Mesodermal cell (in vitro differentiated cells): ENCODE measurements at regions not wholly inside any gene's neighbourhood (a gene's known extent, or its start where the extent isn't known, plus 50 kb on each side); places are given as distances from the start of the nearest gene placed in this dataset.
"Not testable (repeated sequence)": the region's sequence is repeated elsewhere in the genome, so short reads cannot be mapped to it uniquely, and the experiment has no call there.

Experiments used
- H3K27ac ChIP-seq: 2 replicates; pipeline ENCODE4 v1.7.0; 2013; ENCODE audit warnings: mild to moderate bottlenecking, low read depth, low read length, moderate library complexity; ENCODE audit not compliant: severe bottlenecking
- H3K36me3 ChIP-seq: 2 replicates; pipeline ENCODE4 v1.7.1; 2013; ENCODE audit warnings: mild to moderate bottlenecking, low read length, moderate library complexity; ENCODE audit not compliant: control insufficient read depth, insufficient read depth
- H3K4me1 ChIP-seq: one replicate; pipeline ENCODE4 v1.7.1; 2013; ENCODE audit warnings: mild to moderate bottlenecking, low read length; ENCODE audit not compliant: insufficient read depth, control insufficient read depth, poor library complexity, severe bottlenecking
- H3K4me3 ChIP-seq: 2 replicates; pipeline ENCODE4 v1.7.0; 2013; ENCODE audit warnings: low read length, control low read depth, mild to moderate bottlenecking; ENCODE audit not compliant: insufficient read depth, poor library complexity, severe bottlenecking; ENCODE audit errors: extremely low read depth
- H3K9me3 ChIP-seq: 2 replicates; pipeline ENCODE4 v1.7.1; 2013; ENCODE audit warnings: mild to moderate bottlenecking, low read length, moderate library complexity; ENCODE audit not compliant: control insufficient read depth
- WGBS, 2 experiments: methylation state at CpG; one replicate each; pipeline ENCODE4 v1.1.5; 2013; ENCODE audit warnings: missing lambda C conversion rate in 2 of 2; ENCODE audit not compliant: insufficient coverage in 2 of 2; 5-methylcytosine and 5-hydroxymethylcytosine counted together

DNA sequence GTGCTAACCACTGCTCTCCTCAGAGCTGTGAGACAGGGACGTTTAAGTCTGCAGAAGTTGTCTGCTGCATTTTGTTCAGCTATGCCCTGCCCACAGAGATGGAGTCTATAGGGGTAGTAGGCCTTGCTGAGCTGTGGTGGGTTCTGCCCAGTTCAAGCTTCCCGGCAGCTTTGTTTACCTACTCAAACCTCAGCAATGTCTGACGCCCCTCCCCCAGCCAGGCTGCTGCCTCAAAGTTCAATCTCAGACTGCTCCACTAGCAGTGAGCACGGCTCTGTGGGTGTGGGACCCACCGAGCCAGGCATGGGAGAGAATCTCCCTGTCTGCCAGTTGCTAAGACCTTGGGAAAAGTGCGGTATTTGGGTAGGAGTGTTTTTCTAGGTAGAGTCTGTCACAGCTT is 387.8 kb upstream of the SLC39A10 start:
- Histone ChIP-seq H3K4me3 (no peak overlapping the region), H3K9me3 (no peaks in the 10 kb centered on the region), H3K4me1 (no peaks in the 10 kb centered on the region), H3K27ac (no peak overlapping the region), H3K36me3 (no peaks in the 10 kb centered on the region)
- 82 to 100% methylated on average over 2 to 3 of the region's 6 CpGs for WGBS, 2 experiments

DNA sequence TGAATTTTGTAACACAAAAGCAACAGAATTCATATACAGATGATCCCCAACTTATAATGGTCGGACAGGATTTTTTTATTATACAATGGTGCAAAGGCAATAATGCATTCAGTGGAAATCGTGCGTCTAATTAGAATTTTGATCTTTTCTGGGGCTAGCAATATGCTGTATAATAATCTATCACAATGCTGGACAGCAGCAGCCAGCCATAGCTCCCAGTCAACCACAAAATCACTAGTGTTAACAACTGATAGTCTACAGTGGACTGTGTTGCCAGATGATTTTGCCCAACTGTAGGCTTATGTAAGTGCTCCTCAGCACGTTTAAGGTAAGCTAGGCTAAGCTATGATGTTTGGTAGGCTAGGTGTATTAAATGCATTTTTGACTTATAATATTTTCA is 399.0 kb upstream of the SLC39A10 start:
- H3K4me1 ChIP-seq = no peaks in the 10 kb centered on the region
- H3K27ac ChIP-seq = no peak overlapping the region
- no peaks in the 10 kb centered on the region for H3K9me3 ChIP-seq
- H3K36me3 ChIP-seq = no peaks in the 10 kb centered on the region
- no peak overlapping the region for H3K4me3 ChIP-seq
- WGBS, 2 experiments = no CpG with 5 or more reads among the region's 4 CpGs

DNA sequence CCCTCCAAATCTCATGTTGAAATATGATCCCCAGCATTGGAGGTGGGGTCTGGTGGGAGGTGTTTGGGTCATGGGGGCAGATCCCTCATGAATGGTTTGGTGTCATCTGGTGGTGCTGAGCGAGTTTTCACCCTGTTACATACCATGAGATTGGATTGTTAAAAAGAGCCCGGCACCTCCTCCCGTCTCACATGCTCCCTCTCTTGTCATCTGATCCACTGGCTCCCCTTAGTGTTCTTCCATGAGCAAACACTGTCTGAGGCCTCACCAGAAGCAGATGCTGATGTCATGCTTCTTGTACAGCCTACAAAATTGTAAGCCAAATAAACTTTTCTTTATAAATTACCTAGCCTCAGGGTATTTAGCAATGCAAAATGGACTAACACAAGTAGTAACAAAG is 405.0 kb upstream of the SLC39A10 start:
- Histone ChIP-seq H3K36me3 (no peaks in the 10 kb centered on the region), H3K4me3 (no peak overlapping the region), H3K9me3 (no peaks in the 10 kb centered on the region), H3K4me1 (no peaks in the 10 kb centered on the region), H3K27ac (no peak overlapping the region)
- WGBS, 2 experiments = 89 to 92% methylated on average over 2 to 3 of the region's 3 CpGs

DNA sequence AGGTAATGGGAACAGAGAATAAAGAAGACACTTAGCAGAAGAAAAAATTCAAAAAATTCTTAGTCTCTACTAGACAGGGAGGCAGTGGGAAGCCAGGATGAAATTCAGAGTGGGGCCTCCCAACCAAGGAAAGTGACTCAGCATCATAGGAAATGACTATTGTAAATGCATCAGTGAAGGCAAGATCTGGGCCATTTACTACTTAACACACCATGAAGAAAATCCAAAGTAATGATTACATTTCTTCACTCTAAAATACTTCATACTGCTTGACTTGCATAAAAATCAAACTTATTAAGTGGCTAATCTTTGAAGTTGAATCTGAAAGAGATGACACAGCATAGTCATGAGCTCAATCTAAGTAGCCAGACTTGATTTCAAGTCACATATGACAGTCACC is 405.8 kb upstream of the SLC39A10 start:
- Histone ChIP-seq H3K36me3 (no peaks in the 10 kb centered on the region), H3K4me3 (no peak overlapping the region), H3K27ac (no peak overlapping the region), H3K9me3 (no peaks in the 10 kb centered on the region), H3K4me1 (no peaks in the 10 kb centered on the region)

DNA sequence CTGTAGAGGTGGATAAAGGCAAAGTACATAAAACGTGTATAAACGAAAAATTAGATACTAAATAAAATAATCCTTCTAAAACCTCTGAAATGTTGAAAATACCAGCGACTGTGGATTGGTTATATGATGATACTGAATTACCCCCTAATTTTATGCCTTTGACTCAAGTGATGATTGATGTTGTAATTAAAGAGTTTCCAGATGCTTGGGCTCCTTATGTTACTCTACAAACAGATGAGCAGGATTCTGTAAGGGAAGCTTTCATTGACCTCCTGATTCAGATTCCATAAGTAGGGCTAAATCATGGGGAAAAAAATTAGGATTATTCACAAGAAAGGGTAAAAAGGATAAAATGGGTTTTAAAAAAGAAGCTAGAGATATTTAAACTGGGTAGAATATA is 418.2 kb upstream of the SLC39A10 start:
- no peaks in the 10 kb centered on the region for H3K4me1 ChIP-seq
- H3K9me3 ChIP-seq = no peaks in the 10 kb centered on the region
- no peak overlapping the region for H3K4me3 ChIP-seq
- no CpG with 5 or more reads among the region's 3 CpGs for whole genome bisulfite sequencing, 2 experiments
- no peak overlapping the region for H3K27ac ChIP-seq
- no peaks in the 10 kb centered on the region for H3K36me3 ChIP-seq

DNA sequence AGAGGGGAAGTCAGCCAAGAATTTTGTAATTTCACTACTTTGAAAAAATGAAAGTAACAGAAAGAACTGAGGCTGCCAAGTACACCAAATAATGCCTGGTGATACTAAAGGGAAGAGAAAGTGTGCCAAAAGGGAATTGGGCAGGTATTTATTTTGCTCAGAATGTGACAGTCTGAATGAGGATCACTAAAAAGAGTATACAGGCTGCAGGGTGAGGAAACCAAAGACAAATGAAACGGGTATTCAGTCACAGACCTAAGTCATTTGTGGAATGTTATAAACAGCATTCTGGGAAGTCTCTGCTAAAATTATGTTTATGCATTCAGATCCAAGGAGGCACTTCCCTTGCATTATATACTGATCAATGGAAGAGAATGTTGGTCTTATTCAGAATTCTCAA is 418.6 kb upstream of the SLC39A10 start:
- H3K4me1 ChIP-seq = no peaks in the 10 kb centered on the region
- H3K4me3 ChIP-seq = no peak overlapping the region
- WGBS, 2 experiments = 75% methylated on average over 1 of the region's 1 CpG
- no peaks in the 10 kb centered on the region for H3K9me3 ChIP-seq
- no peaks in the 10 kb centered on the region for H3K36me3 ChIP-seq
- H3K27ac ChIP-seq = no peak overlapping the region

DNA sequence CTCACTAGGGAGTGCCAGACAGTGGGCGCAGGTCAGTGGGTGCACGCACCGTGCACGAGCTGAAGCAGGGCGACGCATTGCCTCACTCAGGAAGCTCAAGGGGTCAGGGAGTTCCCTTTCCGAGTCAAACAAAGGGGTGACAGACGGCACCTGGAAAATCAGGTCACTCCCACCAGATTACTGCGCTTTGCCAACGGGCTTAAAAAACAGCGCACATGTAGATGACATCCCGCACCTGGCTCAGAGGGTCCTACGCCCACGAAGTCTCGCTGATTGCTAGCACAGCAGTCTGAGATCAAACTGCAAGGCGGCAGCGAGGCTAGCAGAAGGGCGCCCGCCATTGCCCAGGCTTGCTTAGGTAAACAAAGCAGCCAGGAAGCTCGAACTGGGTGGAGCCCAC is 428.5 kb upstream of the SLC39A10 start:
- H3K27ac ChIP-seq, H3K36me3 ChIP-seq, H3K4me3 ChIP-seq, H3K9me3 ChIP-seq, H3K4me1 ChIP-seq: not testable (repeated sequence)
- 96 to 98% methylated on average over 9 to 19 of the region's 20 CpGs for WGBS, 2 experiments

DNA sequence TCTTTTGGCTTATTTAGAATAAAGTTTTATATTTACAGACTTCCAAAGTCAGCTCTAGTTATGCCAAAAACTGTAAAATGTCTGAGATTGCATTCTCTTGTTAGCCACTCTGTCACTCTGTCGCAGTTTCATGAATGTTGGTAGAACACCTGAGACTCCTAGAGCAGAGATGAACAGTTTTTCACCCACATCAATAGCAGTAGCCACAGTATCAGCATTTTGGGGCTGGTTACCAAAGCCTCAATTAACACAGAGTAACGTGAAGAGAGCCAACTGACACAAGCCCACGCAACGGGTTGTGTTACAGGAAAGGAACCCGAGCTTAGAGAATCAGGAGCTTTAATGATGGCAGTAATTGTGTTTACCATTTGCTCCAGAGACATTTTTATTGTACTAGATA is 443.0 kb upstream of the SLC39A10 start:
- Histone ChIP-seq H3K9me3 (no peaks in the 10 kb centered on the region), H3K36me3 (no peaks in the 10 kb centered on the region), H3K27ac (no peak overlapping the region), H3K4me3 (no peak overlapping the region), H3K4me1 (no peaks in the 10 kb centered on the region)
- WGBS, 2 experiments = 95 to 96% methylated on average over 5 of the region's 5 CpGs

DNA sequence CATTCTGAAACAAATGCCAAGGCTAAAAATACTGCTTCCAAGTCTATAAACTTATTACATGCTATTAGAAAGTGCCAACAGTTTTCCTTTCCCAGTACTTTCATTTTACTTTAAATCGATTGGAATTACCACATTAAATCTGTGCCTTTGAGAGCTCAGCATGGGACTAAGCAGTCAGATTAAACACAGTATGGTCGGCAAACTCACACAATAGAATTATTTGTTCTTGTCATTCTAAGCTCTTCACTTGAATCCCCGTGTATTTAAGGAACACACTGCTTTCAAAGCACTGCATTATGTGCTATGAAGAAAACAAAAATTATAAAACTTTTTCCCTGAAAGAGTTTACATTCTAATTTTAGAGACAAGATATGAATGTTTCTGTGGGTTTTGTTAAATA is 444.4 kb upstream of the SLC39A10 start:
- H3K27ac ChIP-seq = no peak overlapping the region
- WGBS, 2 experiments = 47 to 81% methylated on average over 2 of the region's 3 CpGs
- H3K9me3 ChIP-seq = no peaks in the 10 kb centered on the region
- H3K36me3 ChIP-seq = no peaks in the 10 kb centered on the region
- no peak overlapping the region for H3K4me3 ChIP-seq
- H3K4me1 ChIP-seq = no peaks in the 10 kb centered on the region

DNA sequence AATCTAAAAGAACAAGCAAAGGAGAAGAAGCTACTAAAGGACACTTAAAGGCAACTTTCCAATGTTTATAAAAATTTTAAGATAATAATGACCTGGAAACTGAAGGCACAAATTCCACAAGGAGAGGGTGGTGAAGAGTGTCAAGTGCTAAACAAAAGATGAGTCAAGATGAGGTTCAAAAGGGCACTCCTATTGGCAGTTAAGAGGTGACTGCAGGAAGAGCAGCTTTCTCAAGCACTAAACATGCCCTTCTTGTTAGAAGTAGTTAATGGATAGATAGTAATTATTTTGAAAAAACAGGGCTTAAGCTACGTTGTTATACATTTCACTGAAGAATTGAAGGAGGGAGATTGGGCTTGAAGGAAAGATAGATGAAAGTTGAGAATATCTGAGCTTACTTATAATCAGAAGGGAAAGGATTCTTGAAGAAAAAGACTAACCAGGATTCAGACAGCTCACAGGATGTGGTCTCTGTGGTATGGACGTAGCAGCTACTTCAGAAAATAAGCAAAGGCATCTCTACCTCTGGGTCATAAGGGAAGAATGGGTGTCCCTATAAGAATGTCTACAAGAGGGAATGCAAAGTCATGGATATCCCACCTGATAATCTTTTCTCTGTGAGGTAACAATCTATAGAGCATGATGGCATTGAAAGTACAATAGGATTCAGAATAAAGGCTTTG is 454.7 kb upstream of the SLC39A10 start:
- H3K4me1 ChIP-seq = peaks cover 3% of the 10 kb centered on the region
- no peaks in the 10 kb centered on the region for H3K36me3 ChIP-seq
- H3K9me3 ChIP-seq = no peaks in the 10 kb centered on the region
- H3K27ac ChIP-seq = no peak overlapping the region
- no peak overlapping the region for H3K4me3 ChIP-seq
- WGBS, 2 experiments = 78 to 85% methylated on average over 1 to 2 of the region's 2 CpGs

DNA sequence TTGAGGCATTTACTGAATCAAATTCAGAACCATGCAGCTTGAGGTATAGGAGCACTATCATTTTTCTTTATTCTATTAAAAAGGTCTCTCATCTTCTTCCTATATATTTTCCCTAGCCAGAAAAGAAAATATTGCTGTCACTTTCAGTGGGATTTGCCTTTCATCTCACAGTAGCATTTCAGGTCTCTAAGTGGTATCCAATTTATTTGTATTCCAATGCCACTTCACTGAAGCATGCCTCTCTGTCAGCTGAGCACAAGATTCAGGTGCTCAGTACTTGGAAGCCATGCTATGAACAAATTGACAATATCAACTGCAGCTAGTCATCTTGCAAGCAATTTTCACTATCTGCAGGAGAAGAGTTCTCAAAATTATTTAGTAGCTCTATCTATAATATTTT is 457.2 kb upstream of the SLC39A10 start:
- no peaks in the 10 kb centered on the region for H3K9me3 ChIP-seq
- peaks cover 3% of the 10 kb centered on the region for H3K4me1 ChIP-seq
- H3K4me3 ChIP-seq = no peak overlapping the region
- no peak overlapping the region for H3K27ac ChIP-seq
- no peaks in the 10 kb centered on the region for H3K36me3 ChIP-seq
